ENCODE measurements at regions not wholly inside any gene's neighbourhood (a gene's known extent, or its start where the extent isn't known, plus 50 kb on each side); places are given as distances from the start of the nearest gene placed in this dataset.

DNA sequence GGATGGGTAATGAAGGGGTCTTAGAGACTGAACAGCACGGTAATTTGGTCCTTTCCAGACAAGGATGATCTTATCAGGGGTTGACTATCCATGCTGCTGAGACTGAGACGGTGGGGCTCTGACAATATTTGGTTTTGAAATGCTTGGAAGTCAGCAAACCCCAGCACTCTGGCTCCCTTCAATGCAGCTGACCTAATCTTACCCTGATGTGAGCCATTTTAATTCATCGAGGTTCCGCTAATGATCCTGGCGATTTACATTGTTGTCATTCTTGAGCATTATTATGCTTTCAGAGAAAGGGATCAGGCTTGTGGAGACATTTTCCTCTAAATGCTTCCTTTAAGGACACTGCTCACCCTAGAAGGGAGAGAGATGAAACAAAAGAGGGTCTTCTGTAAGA lies 114.6 kb upstream of the BMPER start:
- Histone ChIP-seq H3K9me1 (ENCODE audit: control insufficient read depth, extremely low read depth, insufficient read depth, low read length) (no peaks in the 10 kb centered on the region), H3K27ac (ENCODE audit: control insufficient read depth, insufficient read depth, low read length) (no peak overlapping the region), H3K36me3 (ENCODE audit: control insufficient read depth in 2 of 2, extremely low read depth in 1 of 2, insufficient read depth in 2 of 2, low read length in 2 of 2) (no peaks in the 10 kb centered on the region), H3K4me3 (ENCODE audit: control insufficient read depth in 2 of 3, extremely low read depth in 1 of 3, insufficient read depth in 2 of 3, low read depth in 1 of 3, low read length in 3 of 3) (no peak overlapping the region), H2AFZ (ENCODE audit: control insufficient read depth, low read length) (no peak overlapping the region), H3K27me3 (ENCODE audit: control insufficient read depth, extremely low read depth, insufficient read depth, low read length) (no peaks in the 10 kb centered on the region), H3K9ac (ENCODE audit: control insufficient read depth, extremely low read depth, insufficient read depth, low read length) (no peak overlapping the region), H4K20me1 (ENCODE audit: control insufficient read depth, extremely low read depth, insufficient read depth, low read length) (no peaks in the 10 kb centered on the region), H3K79me2 (ENCODE audit: control insufficient read depth, insufficient read depth, low read length) (no peaks in the 10 kb centered on the region), H3K4me2 (ENCODE audit: control insufficient read depth, extremely low read depth, insufficient read depth, low read depth, low read length) (no peak overlapping the region), H3K4me1 (ENCODE audit: control insufficient read depth, extremely low read depth, insufficient read depth, low read length) (no peaks in the 10 kb centered on the region), H3K9me3 (ENCODE audit: control insufficient read depth, low read depth, low read length) (no peaks in the 10 kb centered on the region)
- DNase-seq (ENCODE audit: low read depth, low spot score) (no peak), FAIRE-seq (no peak)
- dilution Hi-C loops (cut with MboI; ENCODE audit: extremely low pct_ligation_motif_present, low sequenced_read_pairs), result no loop called here
- TF ChIP-seq EZH2 (IDR thresholded peaks at IDR 0.05; ENCODE audit: low read length), result no peak
- TF ChIP-seq, protein P1, sequence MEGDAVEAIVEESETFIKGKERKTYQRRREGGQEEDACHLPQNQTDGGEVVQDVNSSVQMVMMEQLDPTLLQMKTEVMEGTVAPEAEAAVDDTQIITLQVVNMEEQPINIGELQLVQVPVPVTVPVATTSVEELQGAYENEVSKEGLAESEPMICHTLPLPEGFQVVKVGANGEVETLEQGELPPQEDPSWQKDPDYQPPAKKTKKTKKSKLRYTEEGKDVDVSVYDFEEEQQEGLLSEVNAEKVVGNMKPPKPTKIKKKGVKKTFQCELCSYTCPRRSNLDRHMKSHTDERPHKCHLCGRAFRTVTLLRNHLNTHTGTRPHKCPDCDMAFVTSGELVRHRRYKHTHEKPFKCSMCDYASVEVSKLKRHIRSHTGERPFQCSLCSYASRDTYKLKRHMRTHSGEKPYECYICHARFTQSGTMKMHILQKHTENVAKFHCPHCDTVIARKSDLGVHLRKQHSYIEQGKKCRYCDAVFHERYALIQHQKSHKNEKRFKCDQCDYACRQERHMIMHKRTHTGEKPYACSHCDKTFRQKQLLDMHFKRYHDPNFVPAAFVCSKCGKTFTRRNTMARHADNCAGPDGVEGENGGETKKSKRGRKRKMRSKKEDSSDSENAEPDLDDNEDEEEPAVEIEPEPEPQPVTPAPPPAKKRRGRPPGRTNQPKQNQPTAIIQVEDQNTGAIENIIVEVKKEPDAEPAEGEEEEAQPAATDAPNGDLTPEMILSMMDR (optimal IDR thresholded peaks at IDR 0.05 in 1 of 3, IDR thresholded peaks at IDR 0.05 in 1 of 3, conservative IDR thresholded peaks at IDR 0.05 in 1 of 3; ENCODE audit: extremely low read depth in 1 of 3, insufficient read depth in 2 of 3, low read length in 3 of 3), result no peak

DNA sequence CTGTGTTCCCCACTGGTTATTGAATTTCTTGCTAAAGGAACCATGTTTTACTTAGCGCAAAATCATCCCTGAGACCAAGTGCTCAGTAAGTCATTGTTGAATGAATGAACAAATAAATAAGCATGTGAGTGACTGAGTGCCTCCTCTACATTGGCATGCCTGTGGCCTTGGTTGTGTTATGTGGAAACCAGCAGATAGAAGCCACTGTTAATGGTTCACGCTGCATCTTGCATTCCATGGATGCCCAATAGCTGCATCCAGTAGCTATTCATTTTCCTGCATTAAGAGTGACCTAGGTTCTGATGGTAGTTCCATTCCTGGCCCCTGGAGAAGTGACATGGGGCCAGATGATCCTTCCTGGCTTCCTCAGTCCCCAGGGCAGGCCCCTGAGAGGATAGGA lies 113.3 kb upstream of the BMPER start:
- TF ChIP-seq, protein P1 (optimal IDR thresholded peaks at IDR 0.05 in 1 of 3, IDR thresholded peaks at IDR 0.05 in 1 of 3, conservative IDR thresholded peaks at IDR 0.05 in 1 of 3; ENCODE audit: extremely low read depth in 1 of 3, insufficient read depth in 2 of 3, low read length in 3 of 3), result no peak
- TF ChIP-seq EZH2 (IDR thresholded peaks at IDR 0.05; ENCODE audit: low read length), result no peak
- Histone ChIP-seq H3K4me3 (ENCODE audit: control insufficient read depth in 2 of 3, extremely low read depth in 1 of 3, insufficient read depth in 2 of 3, low read depth in 1 of 3, low read length in 3 of 3) (no peak overlapping the region), H2AFZ (ENCODE audit: control insufficient read depth, low read length) (no peak overlapping the region), H3K4me2 (ENCODE audit: control insufficient read depth, extremely low read depth, insufficient read depth, low read depth, low read length) (no peak overlapping the region), H3K9me3 (ENCODE audit: control insufficient read depth, low read depth, low read length) (no peaks in the 10 kb centered on the region), H3K79me2 (ENCODE audit: control insufficient read depth, insufficient read depth, low read length) (no peaks in the 10 kb centered on the region), H4K20me1 (ENCODE audit: control insufficient read depth, extremely low read depth, insufficient read depth, low read length) (no peaks in the 10 kb centered on the region), H3K4me1 (ENCODE audit: control insufficient read depth, extremely low read depth, insufficient read depth, low read length) (no peaks in the 10 kb centered on the region), H3K27me3 (ENCODE audit: control insufficient read depth, extremely low read depth, insufficient read depth, low read length) (no peaks in the 10 kb centered on the region), H3K9ac (ENCODE audit: control insufficient read depth, extremely low read depth, insufficient read depth, low read length) (no peak overlapping the region), H3K36me3 (ENCODE audit: control insufficient read depth in 2 of 2, extremely low read depth in 1 of 2, insufficient read depth in 2 of 2, low read length in 2 of 2) (no peaks in the 10 kb centered on the region), H3K9me1 (ENCODE audit: control insufficient read depth, extremely low read depth, insufficient read depth, low read length) (no peaks in the 10 kb centered on the region), H3K27ac (ENCODE audit: control insufficient read depth, insufficient read depth, low read length) (no peak overlapping the region)
- FAIRE-seq (no peak), DNase-seq (ENCODE audit: low read depth, low spot score) (no peak)
- dilution Hi-C loops (cut with MboI; ENCODE audit: extremely low pct_ligation_motif_present, low sequenced_read_pairs), result no loop called here

All from keratinocyte (primary cell).